Kidney (tissue), 13 donors: ENCODE measurements at regions not wholly inside any gene's neighbourhood (a gene's known extent, or its start where the extent isn't known, plus 50 kb on each side); places are given as distances from the start of the nearest gene placed in this dataset.

Source experiments
- DNase-seq, 5 donors: peaks; one replicate each; pipeline ENCODE4 v3.0.0-alpha.2; 2013 to 2020
- FAIRE-seq: peaks from 2 replicates; lab custom pipeline; 2012; peaks lifted over from hg19 to GRCh38; lab: Jason Lieb, UNC
- H3K27ac ChIP-seq, 2 donors: one replicate each; pipeline ENCODE4 v1.7.0; 2013; ENCODE audit warnings: low read depth in 2 of 2, low read length in 2 of 2, inconsistent platforms in 1 of 2
- H3K27me3 ChIP-seq: one replicate; pipeline ENCODE4 v1.7.1; 2013; ENCODE audit warnings: low read length, inconsistent platforms; ENCODE audit not compliant: control insufficient read depth, insufficient read depth
- H3K36me3 ChIP-seq, 3 donors: one replicate each; pipeline versions ENCODE4 v1.7.0 to v1.7.1; 2013; ENCODE audit warnings: low read length in 3 of 3, control low read depth in 1 of 3, inconsistent platforms in 1 of 3; ENCODE audit not compliant: insufficient read depth in 3 of 3, control insufficient read depth in 2 of 3
- H3K4me1 ChIP-seq, 3 donors: one replicate each; pipeline versions ENCODE4 v1.7.0 to v1.7.1; 2013; ENCODE audit warnings: low read length in 3 of 3, inconsistent platforms in 1 of 3, low read depth in 1 of 3; ENCODE audit not compliant: control insufficient read depth in 2 of 3, insufficient read depth in 2 of 3
- H3K4me3 ChIP-seq, 3 donors: one replicate each; pipeline versions ENCODE4 v1.7.0 to v1.8.1; 2013; ENCODE audit warnings: low read length in 3 of 3, control low read depth in 1 of 3, inconsistent platforms in 1 of 3
- H3K9ac ChIP-seq, 3 donors: one replicate each; pipeline versions ENCODE4 v1.7.0 to v1.7.1; 2013; ENCODE audit warnings: low read length in 3 of 3, control low read depth in 1 of 3, inconsistent platforms in 1 of 3
- H3K9me3 ChIP-seq, 3 donors: one replicate each; pipeline versions ENCODE4 v1.7.0 to v1.7.1; 2013; ENCODE audit warnings: low read length in 3 of 3, control low read depth in 1 of 3, inconsistent platforms in 1 of 3; ENCODE audit not compliant: control insufficient read depth in 2 of 3, insufficient read depth in 1 of 3
- CTCF ChIP-seq: IDR thresholded peaks from 3 replicates; pipeline ENCODE4 v1.5.1; 2012; ENCODE audit warnings: mild to moderate bottlenecking, moderate library complexity, borderline replicate concordance; ENCODE audit not compliant: insufficient read depth; ENCODE audit errors: extremely low read depth
- intact Hi-C: fragments of 100-400 bp; cut with DNase I; formaldehyde crosslinking; loops from one replicate; pipeline ENCODE4 v1.11.1; 2022
- donor health status: control.
- donor health status: control.
- donor health status: control.
- donor health status: control.
- donor health status: control.
- donor health status: DM: yes; HTN: yes; CAD: no.
- donor health status: Normal renal cell carcinoma (clear cell type).

- H3K27me3 ChIP-seq: no peaks in the 10 kb centered on the region
- no peak overlapping the region for H3K9ac ChIP-seq
- no peak overlapping the region for H3K27ac ChIP-seq
- no peaks in the 10 kb centered on the region for H3K4me1 ChIP-seq
- FAIRE-seq (no peak), DNase-seq (no peak)
- H3K9me3 ChIP-seq: no peaks in the 10 kb centered on the region
- no peak for TF ChIP-seq CTCF
- H3K36me3 ChIP-seq: no peaks in the 10 kb centered on the region
- intact Hi-C loops: no loop called here
- no peak overlapping the region for H3K4me3 ChIP-seq
These were observed 133.2 kb upstream of the TOPAZ1 start for GRCh38 chr3:44108481-44108880.

GRCh38 chr3:44109771-44110361 is 131.8 kb upstream of the TOPAZ1 start:
- Histone ChIP-seq H3K9ac (no peak overlapping the region), H3K36me3 (no peaks in the 10 kb centered on the region), H3K4me1 (no peaks in the 10 kb centered on the region), H3K9me3 (no peaks in the 10 kb centered on the region), H3K27ac (no peak overlapping the region), H3K4me3 (no peak overlapping the region), H3K27me3 (no peaks in the 10 kb centered on the region)
- no peak for TF ChIP-seq CTCF
- no peak for DNase-seq
- no peak for FAIRE-seq
- intact Hi-C loops: no loop called here

- DNase-seq (no peak), FAIRE-seq (no peak)
- Histone ChIP-seq H3K9me3 (no peaks in the 10 kb centered on the region), H3K27ac (no peak overlapping the region), H3K4me1 (no peaks in the 10 kb centered on the region), H3K4me3 (no peak overlapping the region), H3K9ac (no peak overlapping the region), H3K27me3 (no peaks in the 10 kb centered on the region), H3K36me3 (no peaks in the 10 kb centered on the region)
- intact Hi-C loops: no loop called here
- no peak for TF ChIP-seq CTCF
These were observed 131.0 kb upstream of the TOPAZ1 start for GRCh38 chr3:44110648-44111047.

GRCh38 chr3:44111482-44111881 is 130.2 kb upstream of the TOPAZ1 start:
- no peak for FAIRE-seq
- no peak overlapping the region for H3K9ac ChIP-seq
- no peaks in the 10 kb centered on the region for H3K9me3 ChIP-seq
- no peak overlapping the region for H3K27ac ChIP-seq
- H3K4me1 ChIP-seq: no peaks in the 10 kb centered on the region
- H3K4me3 ChIP-seq: no peak overlapping the region
- intact Hi-C loops: no loop called here
- DNase-seq: no peak
- H3K36me3 ChIP-seq: no peaks in the 10 kb centered on the region
- H3K27me3 ChIP-seq: no peaks in the 10 kb centered on the region
- TF ChIP-seq CTCF: no peak
